ENCODE measurements at regions not wholly inside any gene's neighbourhood (a gene's known extent, or its start where the extent isn't known, plus 50 kb on each side); places are given as distances from the start of the nearest gene placed in this dataset.

DNA sequence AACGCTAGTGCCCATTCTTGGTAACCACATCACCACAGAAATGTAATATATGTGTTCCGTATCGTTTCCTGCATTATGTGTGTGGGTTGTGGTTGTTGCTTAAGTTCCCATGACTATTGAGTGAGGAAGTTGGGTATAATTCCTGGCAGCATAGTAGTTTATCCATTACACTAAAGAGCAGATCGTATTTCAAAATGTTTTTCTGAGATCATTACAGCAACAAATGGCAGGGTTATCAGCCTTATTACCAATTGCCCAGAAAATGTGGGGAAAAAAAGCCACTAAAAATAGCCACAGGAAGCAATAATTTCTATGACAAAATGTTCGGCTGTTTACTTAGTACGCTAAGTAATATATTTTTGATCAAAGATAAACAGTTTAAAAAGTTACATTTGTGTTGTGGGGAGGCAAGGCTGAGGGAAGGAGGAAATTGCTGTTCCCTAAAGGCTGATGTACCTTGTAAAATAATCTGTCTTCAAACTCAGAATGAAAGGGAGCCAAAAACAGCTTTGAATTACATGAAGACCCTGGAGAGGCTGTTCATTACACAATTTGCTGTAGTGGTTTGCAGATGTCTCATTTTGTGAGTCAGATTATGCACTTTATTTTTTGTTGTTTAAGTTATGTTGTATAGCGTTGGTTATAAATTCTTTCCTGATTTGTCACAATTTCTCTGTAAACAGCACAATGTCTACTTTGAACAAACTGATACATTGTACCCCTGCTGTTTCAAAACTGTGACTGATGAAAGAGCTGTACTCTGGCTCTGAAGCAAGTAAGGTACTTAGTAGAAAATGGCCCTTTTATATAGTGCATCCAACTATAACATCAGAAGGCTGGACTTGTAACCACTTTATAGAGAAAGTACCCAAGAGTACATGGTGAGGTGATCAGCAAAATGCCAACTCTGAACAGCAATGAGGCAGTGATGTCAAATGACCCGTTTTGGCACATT is 1028.5 kb downstream of the NR2F1-AS1 start:
- DNase-seq (peak in 2 of 5 donors; percentile 65 to 81), FAIRE-seq (no peak)
- no peaks in the 10 kb centered on the region for H3K36me3 ChIP-seq (ENCODE audit: control insufficient read depth in 2 of 3, insufficient read depth in 3 of 3, low read length in 3 of 3)
- TF ChIP-seq, protein P1, sequence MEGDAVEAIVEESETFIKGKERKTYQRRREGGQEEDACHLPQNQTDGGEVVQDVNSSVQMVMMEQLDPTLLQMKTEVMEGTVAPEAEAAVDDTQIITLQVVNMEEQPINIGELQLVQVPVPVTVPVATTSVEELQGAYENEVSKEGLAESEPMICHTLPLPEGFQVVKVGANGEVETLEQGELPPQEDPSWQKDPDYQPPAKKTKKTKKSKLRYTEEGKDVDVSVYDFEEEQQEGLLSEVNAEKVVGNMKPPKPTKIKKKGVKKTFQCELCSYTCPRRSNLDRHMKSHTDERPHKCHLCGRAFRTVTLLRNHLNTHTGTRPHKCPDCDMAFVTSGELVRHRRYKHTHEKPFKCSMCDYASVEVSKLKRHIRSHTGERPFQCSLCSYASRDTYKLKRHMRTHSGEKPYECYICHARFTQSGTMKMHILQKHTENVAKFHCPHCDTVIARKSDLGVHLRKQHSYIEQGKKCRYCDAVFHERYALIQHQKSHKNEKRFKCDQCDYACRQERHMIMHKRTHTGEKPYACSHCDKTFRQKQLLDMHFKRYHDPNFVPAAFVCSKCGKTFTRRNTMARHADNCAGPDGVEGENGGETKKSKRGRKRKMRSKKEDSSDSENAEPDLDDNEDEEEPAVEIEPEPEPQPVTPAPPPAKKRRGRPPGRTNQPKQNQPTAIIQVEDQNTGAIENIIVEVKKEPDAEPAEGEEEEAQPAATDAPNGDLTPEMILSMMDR (IDR thresholded peaks at IDR 0.05; ENCODE audit: borderline replicate concordance, extremely low read depth, insufficient read depth), result no peak
- no peaks in the 10 kb centered on the region for H3K9me3 ChIP-seq (ENCODE audit: control insufficient read depth in 2 of 3, insufficient read depth in 1 of 3, low read length in 3 of 3)
- H3K4me3 ChIP-seq (ENCODE audit: low read length in 3 of 3), result no peak overlapping the region
- H3K4me1 ChIP-seq (ENCODE audit: control insufficient read depth in 2 of 3, insufficient read depth in 2 of 3, low read depth in 1 of 3, low read length in 3 of 3), result no peaks in the 10 kb centered on the region
- intact Hi-C loops (cut with DNase I), result no loop called here
- H3K9ac ChIP-seq (ENCODE audit: low read length in 3 of 3), result no peak overlapping the region
- no peak overlapping the region for H3K27ac ChIP-seq (ENCODE audit: low read depth in 2 of 2, low read length in 2 of 2)
- H3K27me3 ChIP-seq (ENCODE audit: control insufficient read depth, insufficient read depth, low read length), result no peaks in the 10 kb centered on the region

DNA sequence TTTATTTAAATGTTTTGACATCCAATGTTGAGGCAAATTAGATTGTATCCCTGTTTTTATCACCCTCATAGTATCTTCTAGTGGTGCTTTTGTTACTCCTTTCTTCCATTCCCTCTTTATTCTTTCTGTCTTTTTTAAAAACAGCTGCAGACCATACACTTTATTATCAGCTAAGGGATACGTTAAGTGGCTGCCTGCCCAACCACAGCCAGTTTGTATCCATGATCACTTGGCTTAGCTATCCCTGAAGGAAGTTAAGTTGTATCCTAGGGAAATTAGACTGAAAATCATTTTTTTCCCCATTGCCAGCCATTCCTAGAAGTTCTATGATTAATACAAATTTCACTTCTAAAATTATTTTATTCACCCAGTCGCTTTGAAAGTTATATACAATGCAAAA is 1032.7 kb downstream of the NR2F1-AS1 start:
- FAIRE-seq (no peak), DNase-seq (peak in 2 of 5 donors; percentile 38 to 55)
- H3K4me3 ChIP-seq (ENCODE audit: low read length in 3 of 3), result no peak overlapping the region
- no peak overlapping the region for H3K27ac ChIP-seq (ENCODE audit: low read depth in 2 of 2, low read length in 2 of 2)
- H3K27me3 ChIP-seq (ENCODE audit: control insufficient read depth, insufficient read depth, low read length), result no peaks in the 10 kb centered on the region
- intact Hi-C loops (cut with DNase I), result no loop called here
- TF ChIP-seq, protein P1 (IDR thresholded peaks at IDR 0.05; ENCODE audit: borderline replicate concordance, extremely low read depth, insufficient read depth), result no peak
- no peaks in the 10 kb centered on the region for H3K4me1 ChIP-seq (ENCODE audit: control insufficient read depth in 2 of 3, insufficient read depth in 2 of 3, low read depth in 1 of 3, low read length in 3 of 3)
- no peaks in the 10 kb centered on the region for H3K36me3 ChIP-seq (ENCODE audit: control insufficient read depth in 2 of 3, insufficient read depth in 3 of 3, low read length in 3 of 3)
- H3K9me3 ChIP-seq (ENCODE audit: control insufficient read depth in 2 of 3, insufficient read depth in 1 of 3, low read length in 3 of 3), result no peaks in the 10 kb centered on the region
- no peak overlapping the region for H3K9ac ChIP-seq (ENCODE audit: low read length in 3 of 3)

DNA sequence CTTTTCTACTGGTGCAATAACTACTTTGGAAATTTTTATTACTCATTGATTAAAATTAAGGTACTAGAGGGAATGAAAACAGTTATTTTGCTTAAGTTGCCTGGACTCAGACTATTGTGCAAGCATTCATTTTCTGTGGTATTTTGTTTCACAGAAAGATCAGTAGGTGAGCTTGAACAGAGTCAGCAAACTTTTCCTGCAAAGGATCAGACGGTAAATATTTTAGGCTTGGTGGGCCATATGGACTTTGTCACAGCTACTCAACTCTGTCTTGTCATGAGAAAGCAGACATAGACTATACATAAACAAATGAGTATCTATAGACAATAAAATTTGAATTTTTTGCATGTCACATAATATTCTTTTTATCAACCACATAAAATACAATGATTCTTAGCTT is 1036.4 kb downstream of the NR2F1-AS1 start:
- TF ChIP-seq, protein P1 (IDR thresholded peaks at IDR 0.05; ENCODE audit: borderline replicate concordance, extremely low read depth, insufficient read depth), result no peak
- Histone ChIP-seq H3K9ac (ENCODE audit: low read length in 3 of 3) (no peak overlapping the region), H3K9me3 (ENCODE audit: control insufficient read depth in 2 of 3, insufficient read depth in 1 of 3, low read length in 3 of 3) (peaks cover 0 to 2% (median 0%) of the 10 kb centered on the region in 3 donors), H3K27ac (ENCODE audit: low read depth in 2 of 2, low read length in 2 of 2) (no peak overlapping the region), H3K4me1 (ENCODE audit: control insufficient read depth in 2 of 3, insufficient read depth in 2 of 3, low read depth in 1 of 3, low read length in 3 of 3) (no peaks in the 10 kb centered on the region), H3K27me3 (ENCODE audit: control insufficient read depth, insufficient read depth, low read length) (no peaks in the 10 kb centered on the region), H3K36me3 (ENCODE audit: control insufficient read depth in 2 of 3, insufficient read depth in 3 of 3, low read length in 3 of 3) (no peaks in the 10 kb centered on the region), H3K4me3 (ENCODE audit: low read length in 3 of 3) (no peak overlapping the region)
- FAIRE-seq (no peak), DNase-seq (no peak)
- intact Hi-C loops (cut with DNase I), result no loop called here
